Body of pancreas (tissue), 4 donors: ENCODE measurements at regions not wholly inside any gene's neighbourhood (a gene's known extent, or its start where the extent isn't known, plus 50 kb on each side); places are given as distances from the start of the nearest gene placed in this dataset.

ENCODE experiments used
- ATAC-seq: fragments of 150-250 bp; one replicate; pipeline ENCODE4 v1.9.1; 2016
- DNase-seq, 4 donors: peaks; one replicate each; pipeline ENCODE4 v3.0.0-alpha.2; 2019
- H3K27ac ChIP-seq, 4 donors: fragments of 200-600 bp; sonication (generic); 1 replicate in 3 of 4; 2 replicates in 1 of 4; pipeline versions ENCODE4 v1.5.1 to v1.6.1; 2016 to 2019; ENCODE audit warnings: mild to moderate bottlenecking in 1 of 4, mixed read lengths in 1 of 4, moderate library complexity in 1 of 4
- H3K27me3 ChIP-seq, 2 donors: fragments of 200-600 bp; sonication (generic); one replicate each; pipeline ENCODE4 v1.6.0; 2016; ENCODE audit warnings: mild to moderate bottlenecking in 1 of 2
- H3K36me3 ChIP-seq, 2 donors: fragments of 200-600 bp; sonication (generic); replicated peaks in 1 of 2; 2 replicates each; pipeline ENCODE4 v1.5.1; 2016; ENCODE audit warnings: low read depth in 2 of 2; ENCODE audit not compliant: insufficient read depth in 1 of 2
- H3K4me1 ChIP-seq: fragments of 200-600 bp; sonication (generic); one replicate; pipeline ENCODE4 v1.6.0; 2016
- H3K4me3 ChIP-seq, 2 donors: fragments of 200-600 bp; sonication (generic); 1 replicate in 1 of 2; 2 replicates in 1 of 2; pipeline ENCODE4 v1.5.1; 2016 to 2019
- H3K9me3 ChIP-seq, 3 donors: fragments of 200-600 bp; sonication (generic); 1 replicate in 2 of 3; 2 replicates in 1 of 3; pipeline ENCODE4 v1.5.1; 2016
- POLR2A ChIP-seq, 3 donors: fragments of 450-650 bp; IDR thresholded peaks; one replicate each; pipeline ENCODE4 v1.6.1; 2016; ENCODE audit warnings: antibody characterized with exemption in 3 of 3, mild to moderate bottlenecking in 2 of 3
- WGBS, 2 donors: methylation state at CpG; one replicate each; pipeline ENCODE4 v1.1.5; 2017; 5-methylcytosine and 5-hydroxymethylcytosine counted together
- intact Hi-C: fragments of 100-400 bp; cut with DNase I; formaldehyde crosslinking; loops from one replicate; pipeline ENCODE4 v1.15.1; 2023
- TF ChIP-seq, protein P1 (sequence below), 7 experiments: fragments of 450-650 bp in 4 of 7; fragments of 200-600 bp in 3 of 7; sonication (generic) in 3 of 7; IDR thresholded peaks; one replicate each; pipeline ENCODE4 v1.5.1; 2016 to 2019; ENCODE audit warnings: antibody characterized with exemption in 7 of 7

- H3K9me3 ChIP-seq: no peaks in the 10 kb centered on the region
- peaks cover 4% of the 10 kb centered on the region for H3K4me1 ChIP-seq
- intact Hi-C loops: no loop called here
- WGBS, 2 donors: 75 to 77% methylated on average over 2 of the region's 2 CpGs
- no peak overlapping the region for H3K27ac ChIP-seq
- H3K27me3 ChIP-seq: no peaks in the 10 kb centered on the region
- TF ChIP-seq, protein P1, sequence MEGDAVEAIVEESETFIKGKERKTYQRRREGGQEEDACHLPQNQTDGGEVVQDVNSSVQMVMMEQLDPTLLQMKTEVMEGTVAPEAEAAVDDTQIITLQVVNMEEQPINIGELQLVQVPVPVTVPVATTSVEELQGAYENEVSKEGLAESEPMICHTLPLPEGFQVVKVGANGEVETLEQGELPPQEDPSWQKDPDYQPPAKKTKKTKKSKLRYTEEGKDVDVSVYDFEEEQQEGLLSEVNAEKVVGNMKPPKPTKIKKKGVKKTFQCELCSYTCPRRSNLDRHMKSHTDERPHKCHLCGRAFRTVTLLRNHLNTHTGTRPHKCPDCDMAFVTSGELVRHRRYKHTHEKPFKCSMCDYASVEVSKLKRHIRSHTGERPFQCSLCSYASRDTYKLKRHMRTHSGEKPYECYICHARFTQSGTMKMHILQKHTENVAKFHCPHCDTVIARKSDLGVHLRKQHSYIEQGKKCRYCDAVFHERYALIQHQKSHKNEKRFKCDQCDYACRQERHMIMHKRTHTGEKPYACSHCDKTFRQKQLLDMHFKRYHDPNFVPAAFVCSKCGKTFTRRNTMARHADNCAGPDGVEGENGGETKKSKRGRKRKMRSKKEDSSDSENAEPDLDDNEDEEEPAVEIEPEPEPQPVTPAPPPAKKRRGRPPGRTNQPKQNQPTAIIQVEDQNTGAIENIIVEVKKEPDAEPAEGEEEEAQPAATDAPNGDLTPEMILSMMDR (IDR thresholded peaks at IDR 0.05): no peak
- TF ChIP-seq POLR2A (IDR thresholded peaks at IDR 0.05): no peak
- H3K36me3 ChIP-seq: no peaks in the 10 kb centered on the region
- ATAC-seq (no peak), DNase-seq (no peak)
- H3K4me3 ChIP-seq: no peak overlapping the region
These were observed 440.3 kb upstream of the B3GALT2 start for GRCh38 chr1:193626695-193627094.

DNA sequence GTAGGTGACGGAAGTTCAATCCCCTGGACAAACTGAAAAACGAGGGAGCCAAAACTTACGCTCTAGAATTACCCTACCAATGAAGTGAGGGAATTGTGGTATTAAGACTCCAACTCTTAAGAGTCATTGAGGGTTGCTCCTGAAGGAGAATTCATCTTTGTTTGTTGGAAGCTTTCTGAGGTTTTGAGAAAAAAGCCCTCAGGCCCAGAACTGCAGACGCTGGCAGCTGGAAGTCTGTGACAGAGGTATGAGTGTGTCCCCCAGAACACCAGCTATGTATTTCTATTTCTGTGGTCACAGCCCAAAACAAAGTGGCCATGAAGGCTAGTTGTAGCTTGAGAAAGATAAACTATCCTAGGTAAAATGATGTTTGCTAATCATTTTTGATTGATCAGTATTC, 438.8 kb upstream of the B3GALT2 start:
- TF ChIP-seq, protein P1 (IDR thresholded peaks at IDR 0.05): no peak
- TF ChIP-seq POLR2A (IDR thresholded peaks at IDR 0.05): no peak
- no peaks in the 10 kb centered on the region for H3K9me3 ChIP-seq
- WGBS, 2 donors: 58 to 62% methylated on average over 4 of the region's 4 CpGs
- no peak overlapping the region for H3K27ac ChIP-seq
- H3K4me3 ChIP-seq: no peak overlapping the region
- ATAC-seq (no peak), DNase-seq (no peak)
- intact Hi-C loops: no loop called here
- peaks cover 4% of the 10 kb centered on the region for H3K4me1 ChIP-seq
- H3K27me3 ChIP-seq: no peaks in the 10 kb centered on the region
- H3K36me3 ChIP-seq: no peaks in the 10 kb centered on the region

DNA sequence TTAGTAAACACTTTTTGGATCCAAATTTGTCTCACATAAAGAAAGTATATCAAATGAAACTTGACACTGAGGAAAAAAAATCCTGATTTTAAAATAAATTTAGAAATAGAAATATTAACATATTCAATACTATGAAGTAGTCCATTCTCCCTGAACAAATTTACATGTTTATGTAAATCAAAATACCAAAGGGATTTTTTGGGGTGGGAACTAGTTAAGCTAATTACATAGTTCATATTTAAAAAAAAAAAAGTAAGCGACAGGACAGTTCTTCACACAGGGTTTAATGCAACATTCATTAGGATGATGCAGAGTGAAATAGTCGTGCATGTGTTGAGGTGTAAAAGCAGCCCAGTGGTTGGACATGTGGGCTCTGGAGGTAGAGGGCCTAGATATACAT, 433.5 kb upstream of the B3GALT2 start:
- ATAC-seq: no peak
- Histone ChIP-seq H3K27me3 (no peaks in the 10 kb centered on the region), H3K4me1 (no peaks in the 10 kb centered on the region), H3K27ac (no peak overlapping the region), H3K4me3 (no peak overlapping the region), H3K36me3 (no peaks in the 10 kb centered on the region), H3K9me3 (no peaks in the 10 kb centered on the region)
- TF ChIP-seq POLR2A (IDR thresholded peaks at IDR 0.05): no peak
- TF ChIP-seq, protein P1 (IDR thresholded peaks at IDR 0.05): no peak
- no peak for DNase-seq
- intact Hi-C loops: no loop called here
- 79 to 86% methylated on average over 2 of the region's 2 CpGs for WGBS, 2 donors

GRCh38 chr1:193614817-193615216, 428.4 kb upstream of the B3GALT2 start:
- Histone ChIP-seq H3K4me3 (no peak overlapping the region), H3K9me3 (no peaks in the 10 kb centered on the region), H3K4me1 (no peaks in the 10 kb centered on the region), H3K27ac (no peak overlapping the region), H3K36me3 (no peaks in the 10 kb centered on the region), H3K27me3 (no peaks in the 10 kb centered on the region)
- intact Hi-C loops: no loop called here
- no peak for ATAC-seq
- WGBS, 2 donors: 82 to 89% methylated on average over 2 of the region's 2 CpGs
- no peak for DNase-seq
- no peak for TF ChIP-seq POLR2A (IDR thresholded peaks at IDR 0.05)
- TF ChIP-seq, protein P1 (IDR thresholded peaks at IDR 0.05): no peak

- Histone ChIP-seq H3K9me3 (no peaks in the 10 kb centered on the region), H3K27ac (no peak overlapping the region), H3K4me1 (no peaks in the 10 kb centered on the region), H3K27me3 (no peaks in the 10 kb centered on the region), H3K4me3 (no peak overlapping the region), H3K36me3 (no peaks in the 10 kb centered on the region)
- intact Hi-C loops: no loop called here
- DNase-seq (no peak), ATAC-seq (no peak)
- WGBS, 2 donors: 57 to 65% methylated on average over 3 of the region's 3 CpGs
- no peak for TF ChIP-seq POLR2A (IDR thresholded peaks at IDR 0.05)
- TF ChIP-seq, protein P1 (IDR thresholded peaks at IDR 0.05): no peak
These were observed 427.9 kb upstream of the B3GALT2 start for GRCh38 chr1:193614275-193614674.
